ENCODE measurements at regions not wholly inside any gene's neighbourhood (a gene's known extent, or its start where the extent isn't known, plus 50 kb on each side); places are given as distances from the start of the nearest gene placed in this dataset.

DNA sequence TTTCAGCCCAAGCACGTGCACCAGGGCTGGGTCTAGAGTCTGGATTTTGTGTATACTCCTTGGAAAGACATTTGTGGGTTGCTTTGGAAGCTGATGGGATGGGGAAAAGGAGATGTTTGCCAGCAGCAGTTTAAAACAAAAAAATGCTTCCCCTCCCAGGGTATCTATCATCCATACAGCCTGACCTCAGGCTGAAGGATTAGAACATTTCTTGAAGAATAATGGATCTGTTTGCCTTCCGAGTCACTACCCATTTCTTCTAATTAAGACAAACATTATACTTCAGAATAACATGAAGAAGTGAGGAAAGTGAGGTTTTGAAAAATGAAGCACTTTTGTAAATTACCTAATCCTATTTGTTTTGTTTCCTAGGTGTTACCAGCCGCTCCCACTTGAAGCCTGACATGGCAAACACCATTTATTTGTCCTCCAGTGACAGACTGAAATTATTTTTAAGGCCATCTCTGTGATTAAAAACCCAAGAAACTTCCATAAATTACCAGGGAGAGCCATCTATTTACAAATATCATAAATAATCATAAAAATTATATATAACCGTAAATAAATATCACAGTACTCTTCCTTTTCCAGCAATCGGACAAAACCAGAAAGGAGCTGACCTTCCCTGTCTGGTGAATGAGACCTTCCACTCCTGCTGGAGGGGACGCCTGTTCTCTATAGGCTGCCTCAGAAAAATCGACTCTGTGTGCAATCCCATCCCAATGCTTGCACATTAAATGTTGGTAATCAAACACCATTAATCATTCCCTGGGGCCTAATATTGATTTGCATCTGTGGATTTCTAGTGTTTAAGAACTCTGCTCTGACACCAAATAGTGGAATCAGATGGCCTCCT lies 106.8 kb downstream of the C1D start:
- H3K27ac ChIP-seq (ENCODE audit: control insufficient read depth, insufficient read depth), result no peak overlapping the region
- no peaks in the 10 kb centered on the region for H4K20me1 ChIP-seq (ENCODE audit: control insufficient read depth, insufficient read depth)
- no peak overlapping the region for H2AFZ ChIP-seq (ENCODE audit: control insufficient read depth, low read depth, low read length)
- in situ Hi-C loops (cut with MboI), result no loop called here
- no peak overlapping the region for H3K4me3 ChIP-seq
- WGBS (ENCODE audit: insufficient coverage, insufficient replicate concordance, low lambda C conversion rate, missing lambda C conversion rate), result 28% methylated on average over 7 of the region's 7 CpGs
- no TSS peak for BruUV-seq (replicated peaks)
- CTCF ChIA-PET, result no interaction called here
- no peak for DNase-seq (ENCODE audit: low read depth, low spot score)
- intact Hi-C loops (cut with micrococcal nuclease; ENCODE audit: unreplicated experiment), result no loop called here
- no peak for FAIRE-seq
- ATAC-seq, result no peak
- no peaks in the 10 kb centered on the region for H3K36me3 ChIP-seq (ENCODE audit: control insufficient read depth in 2 of 2, insufficient read depth in 2 of 2, low read length in 1 of 2)
- TF ChIP-seq KDM1A (IDR thresholded peaks at IDR 0.05; ENCODE audit: borderline replicate concordance) (no peak), YY1 (IDR thresholded peaks at IDR 0.05; ENCODE audit: low read depth, low read length) (no peak), TCF3 (IDR thresholded peaks at IDR 0.05; ENCODE audit: borderline replicate concordance, insufficient read depth, low read depth, low read length) (no peak), WRNIP1 (IDR thresholded peaks at IDR 0.05; ENCODE audit: borderline replicate concordance, low read depth, low read length) (no peak), NFYB (IDR thresholded peaks at IDR 0.05; ENCODE audit: insufficient read depth, low read depth, low read length) (no peak), MYB (IDR thresholded peaks at IDR 0.05; ENCODE audit: borderline replicate concordance, low read depth, low read length) (no peak), MAX (IDR thresholded peaks at IDR 0.05; ENCODE audit: low read depth, low read length) (no peak), IKZF1 (conservative IDR thresholded peaks at IDR 0.05) (no peak)
- H3K79me2 ChIP-seq (ENCODE audit: control insufficient read depth, insufficient read depth, low read length), result no peaks in the 10 kb centered on the region
- SMC1A ChIA-PET (ENCODE audit: uncharacterized antibody, unreplicated experiment), result no interaction called here
- H3K9ac ChIP-seq (ENCODE audit: control insufficient read depth, insufficient read depth, low read length), result no peak overlapping the region
- POLR2A ChIA-PET, result no interaction called here
- no peaks in the 10 kb centered on the region; the same call in 2 of the 3 replicates for H3K9me3 ChIP-seq (replicated peaks; ENCODE audit: control insufficient read depth, insufficient read depth, low read length)
- peaks cover 7% of the 10 kb centered on the region; the same call in 1 of the 2 replicates for H3K4me1 ChIP-seq (ENCODE audit: control insufficient read depth, insufficient read depth, low read length)
- H3K27me3 ChIP-seq (replicated peaks in 1 of 2; ENCODE audit: control insufficient read depth in 2 of 2, insufficient read depth in 2 of 2, low read length in 1 of 2), result no peaks in the 10 kb centered on the region
- no peak overlapping the region for H3K4me2 ChIP-seq (ENCODE audit: control insufficient read depth, insufficient read depth)
- RAD21 ChIA-PET (ENCODE audit: unreplicated experiment), result no interaction called here

Measured in GM12878 (cell line).